ENCODE measurements at regions not wholly inside any gene's neighbourhood (a gene's known extent, or its start where the extent isn't known, plus 50 kb on each side); places are given as distances from the start of the nearest gene placed in this dataset.
A peak's percentile ranks its signal among the peaks of the same experiment; 100 is the strongest.
"Not testable (repeated sequence)": the region's sequence is repeated elsewhere in the genome, so short reads cannot be mapped to it uniquely, and the experiment has no call there.

DNA sequence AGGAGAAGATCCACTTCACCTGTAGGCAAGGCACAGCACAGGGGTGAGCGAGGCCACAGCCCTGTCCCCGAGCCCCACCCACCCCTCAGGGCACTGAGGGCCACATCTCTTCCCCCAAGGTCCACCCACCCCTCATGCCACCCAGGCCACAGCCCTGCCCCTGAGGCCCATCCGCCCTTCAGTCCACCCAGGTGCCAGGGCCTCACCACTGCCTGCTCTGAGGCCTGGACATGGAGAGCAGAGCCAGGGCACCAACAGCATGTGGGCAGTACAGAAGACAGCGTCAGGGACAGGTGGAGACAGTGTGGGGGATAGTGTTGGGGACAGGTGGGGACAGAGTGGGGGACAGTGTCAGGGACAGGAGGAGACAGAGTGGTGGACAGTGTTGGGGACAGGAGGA, 138.3 kb downstream of the TMEM121 start:
- DNase-seq, result no peak
- peak overlapping the region in 1 of 5 donors; percentile 29 for H3K27ac ChIP-seq
- peaks cover 6 to 10% (median 8%) of the 10 kb centered on the region in 4 donors for H3K4me1 ChIP-seq
- peaks cover 0 to 7% (median 0%) of the 10 kb centered on the region in 3 donors for H3K27me3 ChIP-seq
- H3K36me3 ChIP-seq, result no peaks in the 10 kb centered on the region
- intact Hi-C loops (cut with DNase I; ENCODE audit: low total_unique reads), result no loop called here
- WGBS, 5 donors, result 58 to 92% (median 85%) methylated on average over 1 to 4 of the region's 4 CpGs
- no peak overlapping the region for H3K4me3 ChIP-seq
- TF ChIP-seq EP300 (IDR thresholded peaks at IDR 0.05), result no peak
- no peak for TF ChIP-seq POLR2A (IDR thresholded peaks at IDR 0.05)
- TF ChIP-seq POLR2AphosphoS5 (IDR thresholded peaks at IDR 0.05), result no peak
- TF ChIP-seq CTCF (IDR thresholded peaks at IDR 0.05), result no peak
- H3K9me3 ChIP-seq, result no peaks in the 10 kb centered on the region

- Histone ChIP-seq H3K4me1 (peaks cover 6 to 9% (median 8%) of the 10 kb centered on the region in 4 donors), H3K4me3 (no peak overlapping the region), H3K9me3 (no peaks in the 10 kb centered on the region), H3K27ac (no peak overlapping the region), H3K27me3 (peaks cover 0 to 7% (median 0%) of the 10 kb centered on the region in 3 donors), H3K36me3 (no peaks in the 10 kb centered on the region)
- no peak for DNase-seq
- WGBS, 5 donors, result 70 to 85% (median 77%) methylated on average over 8 to 9 of the region's 9 CpGs
- intact Hi-C loops (cut with DNase I; ENCODE audit: low total_unique reads), result no loop called here
- TF ChIP-seq POLR2AphosphoS5 (IDR thresholded peaks at IDR 0.05), result no peak
These were observed 139.0 kb downstream of the TMEM121 start for GRCh38 chr14:105665247-105665950.

DNA sequence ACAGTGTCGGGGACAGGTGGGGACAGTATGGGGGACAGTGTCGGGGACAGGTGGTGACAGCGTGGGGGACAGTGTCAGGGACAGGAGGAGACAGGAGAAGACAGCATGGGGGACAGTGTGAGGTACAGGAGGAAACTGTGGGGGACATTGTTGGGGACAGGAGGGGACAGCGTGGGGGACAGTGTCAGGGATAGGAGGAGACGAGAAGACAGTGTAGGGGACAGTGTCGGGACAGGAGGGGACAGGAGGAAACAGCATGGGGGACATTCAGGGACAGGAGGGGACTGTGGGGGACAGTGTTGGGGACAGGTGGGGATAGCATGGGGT, 139.5 kb downstream of the TMEM121 start:
- H3K9me3 ChIP-seq, result no peaks in the 10 kb centered on the region
- H3K27ac ChIP-seq, result no peak overlapping the region
- DNase-seq, result no peak
- WGBS, 5 donors, result 75 to 94% (median 88%) methylated on average over 5 to 6 of the region's 6 CpGs
- no peak for TF ChIP-seq EP300 (IDR thresholded peaks at IDR 0.05)
- no peak for TF ChIP-seq CTCF (IDR thresholded peaks at IDR 0.05)
- no peak for TF ChIP-seq POLR2A (IDR thresholded peaks at IDR 0.05)
- TF ChIP-seq POLR2AphosphoS5 (IDR thresholded peaks at IDR 0.05), result no peak
- intact Hi-C loops (cut with DNase I; ENCODE audit: low total_unique reads), result no loop called here
- no peak overlapping the region for H3K4me3 ChIP-seq
- H3K4me1 ChIP-seq, result peaks cover 6 to 9% (median 8%) of the 10 kb centered on the region in 4 donors
- H3K36me3 ChIP-seq, result no peaks in the 10 kb centered on the region
- H3K27me3 ChIP-seq, result peaks cover 0 to 7% (median 0%) of the 10 kb centered on the region in 3 donors

GRCh38 chr14:105666420-105666819, 140.0 kb downstream of the TMEM121 start:
- Histone ChIP-seq H3K27ac (no peak overlapping the region), H3K36me3 (no peaks in the 10 kb centered on the region), H3K9me3 (no peaks in the 10 kb centered on the region), H3K4me3 (no peak overlapping the region), H3K4me1 (peaks cover 6 to 9% (median 8%) of the 10 kb centered on the region in 4 donors), H3K27me3 (peaks cover 0 to 7% (median 0%) of the 10 kb centered on the region in 3 donors)
- intact Hi-C loops (cut with DNase I; ENCODE audit: low total_unique reads), result no loop called here
- WGBS, 5 donors, result 76 to 87% (median 86%) methylated on average over 6 of the region's 6 CpGs
- no peak for DNase-seq
- no peak for TF ChIP-seq CTCF (IDR thresholded peaks at IDR 0.05)
- TF ChIP-seq POLR2A (IDR thresholded peaks at IDR 0.05), result no peak
- no peak for TF ChIP-seq EP300 (IDR thresholded peaks at IDR 0.05)
- TF ChIP-seq POLR2AphosphoS5 (IDR thresholded peaks at IDR 0.05), result no peak

DNA sequence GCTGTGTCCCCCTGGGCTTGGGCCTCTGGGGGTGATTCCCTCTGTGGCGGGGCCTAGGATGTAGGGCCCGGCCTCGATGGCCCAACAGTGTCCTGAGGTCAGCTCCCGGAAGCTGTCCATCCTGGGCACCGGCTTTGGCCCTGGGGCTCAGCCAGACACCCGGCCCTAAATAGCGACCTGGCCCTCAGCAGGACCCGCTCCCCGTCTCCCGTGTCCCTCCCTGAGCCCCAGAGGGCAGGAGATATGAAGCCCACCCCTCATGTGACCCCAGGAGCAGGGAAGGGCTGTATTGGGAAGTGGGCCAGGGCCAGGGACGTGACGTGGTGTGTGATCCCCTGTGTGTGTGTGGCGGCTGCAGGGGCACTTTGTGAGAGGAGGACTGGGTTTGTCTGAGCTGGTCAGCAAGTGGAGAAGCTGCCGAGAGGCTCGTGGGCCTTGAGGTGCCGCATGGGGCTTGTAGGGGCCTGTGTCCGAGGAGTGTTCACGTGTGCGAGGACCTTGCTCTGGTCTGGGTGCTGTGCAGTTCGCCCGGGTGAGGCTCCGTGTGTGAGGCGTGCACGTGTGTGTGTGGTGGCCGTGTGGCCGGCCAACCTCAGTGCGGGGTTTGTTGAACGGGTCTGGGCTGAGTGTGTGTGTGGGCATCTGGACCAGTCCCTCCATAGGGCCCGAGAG, 140.7 kb downstream of the TMEM121 start:
- H3K4me3 ChIP-seq; H3K36me3 ChIP-seq; intact Hi-C loops (cut with DNase I; ENCODE audit: low total_unique reads); H3K27me3 ChIP-seq; DNase-seq; H3K27ac ChIP-seq; H3K4me1 ChIP-seq; H3K9me3 ChIP-seq: not testable (repeated sequence)
- WGBS, 5 donors, result 86 to 95% (median 89%) methylated on average over 7 to 26 of the region's 29 CpGs; no CpG with 5 or more reads in 1 of the 5 donors

GRCh38 chr14:105667663-105668020, 141.3 kb downstream of the TMEM121 start:
- H3K27ac ChIP-seq; H3K27me3 ChIP-seq; H3K9me3 ChIP-seq; DNase-seq; intact Hi-C loops (cut with DNase I; ENCODE audit: low total_unique reads); H3K36me3 ChIP-seq; H3K4me1 ChIP-seq; H3K4me3 ChIP-seq: not testable (repeated sequence)
- 74 to 100% (median 91%) methylated on average over 1 to 7 of the region's 13 CpGs; no CpG with 5 or more reads in 1 of the 5 donors for WGBS, 5 donors

DNA sequence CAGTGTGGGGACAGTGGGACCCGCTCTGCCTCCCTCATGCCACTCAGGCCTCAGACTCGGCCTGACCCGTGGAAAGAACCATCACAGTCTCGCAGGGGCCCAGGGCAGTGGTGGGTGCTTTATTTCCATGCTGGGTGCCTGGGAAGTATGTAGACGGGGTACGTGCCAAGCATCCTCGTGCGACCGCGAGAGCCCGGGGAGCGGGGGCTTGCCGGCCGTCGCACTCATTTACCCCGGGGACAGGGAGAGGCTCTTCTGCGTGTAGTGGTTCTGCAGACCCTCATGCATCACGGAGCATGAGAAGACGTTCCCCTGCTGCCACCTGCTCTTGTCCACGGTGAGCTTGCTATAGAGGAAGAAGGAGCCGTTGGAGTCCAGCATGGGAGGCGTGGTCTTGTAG, 141.6 kb downstream of the TMEM121 start:
- H3K4me3 ChIP-seq; intact Hi-C loops (cut with DNase I; ENCODE audit: low total_unique reads); H3K36me3 ChIP-seq; H3K4me1 ChIP-seq; H3K27ac ChIP-seq; H3K27me3 ChIP-seq; H3K9me3 ChIP-seq; DNase-seq: not testable (repeated sequence)
- whole genome bisulfite sequencing, 5 donors, result 89 to 93% (median 89%) methylated on average over 20 to 22 of the region's 22 CpGs; no CpG with 5 or more reads in 1 of the 5 donors

DNA sequence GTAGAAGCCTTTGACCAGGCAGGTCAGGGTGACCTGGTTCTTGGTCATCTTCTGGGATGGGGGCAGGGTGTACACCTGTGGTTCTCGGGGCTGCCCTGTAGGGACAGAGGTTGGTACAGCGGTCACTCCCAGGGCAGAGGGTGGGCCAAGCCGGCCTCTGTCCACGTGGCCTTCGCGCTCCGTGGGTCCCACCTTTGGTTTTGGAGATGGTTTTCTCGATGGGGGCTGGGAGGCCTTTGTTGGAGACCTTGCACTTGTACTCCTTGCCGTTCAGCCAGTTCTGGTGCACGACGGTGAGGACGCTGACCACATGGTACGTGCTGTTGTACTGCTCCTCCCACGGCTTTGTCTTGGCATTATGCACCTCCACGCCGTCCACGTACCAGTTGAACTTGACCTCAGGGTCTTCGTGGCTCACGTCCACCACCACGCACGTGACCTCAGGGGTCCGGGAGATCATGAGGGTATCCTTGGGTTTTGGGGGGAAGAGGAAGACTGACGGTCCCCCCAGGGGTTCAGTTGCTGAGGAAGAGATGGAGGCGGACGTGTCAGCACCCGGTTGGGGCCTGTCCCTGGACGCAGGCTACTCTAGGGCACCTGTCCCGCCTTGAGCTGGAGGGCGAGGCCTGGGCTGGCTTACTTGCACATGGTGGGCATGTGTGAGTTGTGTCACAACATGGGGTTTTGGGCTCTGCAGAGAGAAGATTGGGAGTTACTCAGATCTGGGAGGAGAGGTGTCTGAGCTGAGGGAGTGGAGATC, 142.3 kb downstream of the TMEM121 start:
- H3K4me1 ChIP-seq; DNase-seq; H3K4me3 ChIP-seq; H3K9me3 ChIP-seq; intact Hi-C loops (cut with DNase I; ENCODE audit: low total_unique reads); H3K27me3 ChIP-seq; H3K27ac ChIP-seq; H3K36me3 ChIP-seq: not testable (repeated sequence)
- WGBS, 5 donors, result 91 to 95% (median 92%) methylated on average over 28 to 29 of the region's 29 CpGs

All from stomach (tissue), 8 donors.